Activated T-cell treated with anti-CD3 and anti-CD28 coated beads for 4 hours (primary cell): ENCODE measurements at regions not wholly inside any gene's neighbourhood (a gene's known extent, or its start where the extent isn't known, plus 50 kb on each side); places are given as distances from the start of the nearest gene placed in this dataset.
"Not testable (repeated sequence)": the region's sequence is repeated elsewhere in the genome, so short reads cannot be mapped to it uniquely, and the experiment has no call there.

ENCODE experiments used
- DNase-seq: peaks from one replicate; pipeline ENCODE4 v3.0.0-alpha.2; 2020

- no peak for DNase-seq
Observed at GRCh38 chr2:36035137-36035536, 320.4 kb upstream of the CRIM1 start.

- no peak for DNase-seq
Observed at GRCh38 chr2:36032046-36032445, 323.5 kb upstream of the CRIM1 start.

- DNase-seq: no peak
Observed at GRCh38 chr2:36031471-36031870, 324.1 kb upstream of the CRIM1 start.

GRCh38 chr2:36027616-36028015, 328.0 kb upstream of the CRIM1 start:
- DNase-seq: no peak

GRCh38 chr2:36013064-36013463, 342.5 kb upstream of the CRIM1 start:
- DNase-seq: no peak

GRCh38 chr2:36006444-36006843, 349.1 kb upstream of the CRIM1 start:
- no peak for DNase-seq

- DNase-seq: no peak
Observed at GRCh38 chr2:36002941-36003340, 352.6 kb upstream of the CRIM1 start.

- no peak for DNase-seq
Observed at GRCh38 chr2:35997488-35997887, 358.1 kb upstream of the CRIM1 start.

GRCh38 chr2:35989503-35989902, 366.1 kb upstream of the CRIM1 start:
- DNase-seq: no peak

- DNase-seq: no peak
Observed at GRCh38 chr2:35989040-35989439, 366.5 kb upstream of the CRIM1 start.

- DNase-seq: no peak
Observed at GRCh38 chr2:35986871-35987270, 368.7 kb upstream of the CRIM1 start.

GRCh38 chr2:35978218-35978617, 377.4 kb upstream of the CRIM1 start:
- no peak for DNase-seq

GRCh38 chr2:35976611-35977010, 379.0 kb upstream of the CRIM1 start:
- no peak for DNase-seq

- no peak for DNase-seq
Observed at GRCh38 chr2:35973737-35974132, 381.8 kb upstream of the CRIM1 start.

GRCh38 chr2:35973132-35973736, 382.3 kb upstream of the CRIM1 start:
- no peak for DNase-seq

GRCh38 chr2:35963824-35964223, 391.8 kb upstream of the CRIM1 start:
- DNase-seq: no peak

- no peak for DNase-seq
Observed at GRCh38 chr2:35963357-35963756, 392.2 kb upstream of the CRIM1 start.

GRCh38 chr2:35962585-35963146, 392.9 kb upstream of the CRIM1 start:
- no peak for DNase-seq

GRCh38 chr2:35960596-35960995, 395.0 kb upstream of the CRIM1 start:
- no peak for DNase-seq

- not testable (repeated sequence) for DNase-seq
Observed at GRCh38 chr2:35957053-35957452, 398.5 kb upstream of the CRIM1 start.

- no peak for DNase-seq
Observed at GRCh38 chr2:35946478-35946877, 409.1 kb upstream of the CRIM1 start.

- DNase-seq: no peak
Observed at GRCh38 chr2:35938838-35939237, 416.7 kb upstream of the CRIM1 start.

- DNase-seq: no peak
Observed at GRCh38 chr2:35933031-35933430, 422.5 kb upstream of the CRIM1 start.

GRCh38 chr2:35932276-35932963, 423.2 kb upstream of the CRIM1 start:
- DNase-seq: no peak

GRCh38 chr2:35931626-35932025, 424.0 kb upstream of the CRIM1 start:
- no peak for DNase-seq
